ENCODE measurements at regions not wholly inside any gene's neighbourhood (a gene's known extent, or its start where the extent isn't known, plus 50 kb on each side); places are given as distances from the start of the nearest gene placed in this dataset.

DNA sequence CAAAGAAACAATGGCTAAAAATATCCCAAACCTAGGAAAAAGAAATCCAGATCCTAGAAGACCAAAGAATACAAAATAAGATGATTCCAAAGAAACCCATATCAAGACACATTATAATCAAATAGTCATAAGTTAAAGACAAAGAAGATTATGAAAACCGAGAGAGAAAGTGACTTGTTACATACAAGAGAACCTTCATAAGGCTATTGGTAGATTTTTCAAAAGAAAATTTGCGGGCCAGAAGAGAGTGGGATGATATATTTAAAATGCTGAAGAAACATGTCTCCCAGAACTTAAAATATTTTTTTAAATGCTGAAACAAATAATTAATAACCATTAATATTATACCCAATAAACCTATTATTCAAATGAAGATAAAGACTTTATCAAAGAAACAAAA is 687.3 kb downstream of the TLE4 start:
- DNase-seq, result no peak

DNA sequence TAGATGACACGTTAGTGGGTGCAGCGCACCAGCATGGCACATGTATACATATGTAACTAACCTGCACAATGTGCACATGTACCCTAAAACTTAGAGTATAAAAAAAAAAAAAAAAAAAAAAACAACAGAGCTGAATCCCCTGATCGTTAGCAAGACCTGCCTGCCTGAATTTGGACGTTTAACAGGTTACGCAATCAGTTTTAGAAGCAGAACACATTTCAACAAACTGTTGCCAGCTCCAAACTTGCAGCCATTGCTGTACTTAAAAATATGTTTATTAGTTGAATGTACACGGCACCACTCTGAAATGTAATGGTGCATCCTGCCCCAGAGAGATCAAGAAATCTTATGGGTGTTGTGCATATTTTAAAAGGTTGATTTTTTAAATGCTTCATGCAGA is 680.0 kb downstream of the TLE4 start:
- no peak for DNase-seq

DNA sequence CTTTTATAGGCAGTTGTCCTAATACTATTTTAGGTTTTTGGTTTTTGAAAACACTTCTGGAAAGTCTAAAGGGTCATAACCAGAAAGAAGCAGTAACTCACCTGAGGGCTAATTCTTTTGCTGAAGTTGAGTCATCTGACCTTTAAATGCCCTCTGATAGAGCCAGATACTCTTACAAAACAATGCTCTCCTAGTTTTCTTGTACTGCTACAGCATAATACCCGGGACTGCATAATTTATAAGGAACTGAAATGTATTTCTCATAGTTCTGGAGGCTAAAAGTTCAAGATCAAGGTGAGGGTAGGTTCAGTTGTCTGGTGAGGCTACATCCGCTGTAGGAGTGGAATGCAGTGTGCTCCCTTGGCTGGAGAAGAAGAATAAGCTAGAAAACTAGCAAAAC is 670.3 kb downstream of the TLE4 start:
- DNase-seq, result no peak

DNA sequence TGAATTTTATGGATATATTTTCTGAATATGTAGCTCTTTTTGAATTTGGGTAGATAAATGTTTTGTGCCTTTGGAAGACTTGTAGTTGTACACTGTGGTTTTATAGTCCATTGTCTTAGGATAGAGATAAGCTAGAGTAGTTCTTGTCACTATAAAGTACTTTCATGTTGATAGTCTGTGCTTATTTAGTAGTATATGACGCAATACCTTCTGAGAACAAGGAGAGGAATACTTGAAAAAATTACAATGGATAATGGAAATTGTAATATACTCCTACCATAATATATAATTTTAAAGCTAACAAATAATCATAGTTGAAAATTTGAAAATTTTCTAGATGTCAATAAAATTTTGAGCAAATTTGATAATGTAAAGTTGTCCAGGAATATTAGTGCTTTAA is 664.0 kb downstream of the TLE4 start:
- no peak for DNase-seq

DNA sequence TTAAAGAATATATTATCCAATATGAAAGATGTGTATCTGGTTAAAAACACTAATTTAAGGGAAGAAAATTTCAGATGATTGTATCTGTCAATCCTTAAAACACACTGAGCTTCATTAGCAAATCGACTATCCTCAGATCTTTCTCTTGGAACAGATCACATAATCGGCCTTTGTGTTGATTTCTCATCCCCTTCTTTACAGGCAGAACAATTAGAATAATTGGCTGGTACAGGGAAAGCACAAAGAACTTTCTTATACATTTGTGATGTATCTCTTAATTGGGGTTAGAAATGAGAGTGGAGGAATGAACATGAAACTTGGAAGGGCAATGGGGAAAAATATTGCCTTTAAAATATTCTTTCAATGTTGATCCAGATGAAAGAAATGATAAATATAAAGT is 662.1 kb downstream of the TLE4 start:
- DNase-seq, result no peak

DNA sequence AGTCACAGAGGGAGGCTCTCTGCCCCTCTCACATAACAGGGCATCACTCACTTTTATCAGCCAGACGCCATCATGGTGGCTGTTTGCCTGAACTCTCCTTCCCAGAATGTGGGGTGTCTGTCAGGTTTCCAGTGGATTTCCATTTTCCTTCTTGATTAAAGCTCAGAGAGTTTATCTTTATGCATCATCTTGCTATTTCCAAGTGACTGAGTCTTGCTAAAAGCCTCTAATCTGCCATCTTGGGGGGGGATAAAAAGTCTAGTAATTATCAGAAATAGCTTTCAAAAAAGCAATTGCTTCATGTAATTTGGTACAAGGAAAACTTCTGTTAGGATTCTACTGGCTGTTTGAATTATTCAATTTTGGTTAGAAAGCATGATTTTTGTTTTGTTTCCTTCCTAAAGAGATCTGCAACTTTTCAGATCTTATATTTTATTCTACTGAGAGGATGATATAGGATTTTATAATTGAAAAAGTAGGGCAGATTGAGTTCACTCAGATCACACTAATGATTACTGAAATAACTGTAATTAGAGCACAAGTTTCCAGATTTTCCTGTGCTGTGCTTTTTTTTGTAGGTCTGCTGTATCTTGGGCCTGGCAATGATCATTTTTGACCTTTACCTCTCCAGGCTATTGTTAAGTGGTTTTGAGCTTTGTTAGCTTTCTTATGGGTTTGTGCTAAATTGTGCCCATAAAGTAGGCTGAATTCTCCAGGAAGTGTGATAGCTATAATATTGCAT is 661.5 kb downstream of the TLE4 start:
- DNase-seq, result no peak

DNA sequence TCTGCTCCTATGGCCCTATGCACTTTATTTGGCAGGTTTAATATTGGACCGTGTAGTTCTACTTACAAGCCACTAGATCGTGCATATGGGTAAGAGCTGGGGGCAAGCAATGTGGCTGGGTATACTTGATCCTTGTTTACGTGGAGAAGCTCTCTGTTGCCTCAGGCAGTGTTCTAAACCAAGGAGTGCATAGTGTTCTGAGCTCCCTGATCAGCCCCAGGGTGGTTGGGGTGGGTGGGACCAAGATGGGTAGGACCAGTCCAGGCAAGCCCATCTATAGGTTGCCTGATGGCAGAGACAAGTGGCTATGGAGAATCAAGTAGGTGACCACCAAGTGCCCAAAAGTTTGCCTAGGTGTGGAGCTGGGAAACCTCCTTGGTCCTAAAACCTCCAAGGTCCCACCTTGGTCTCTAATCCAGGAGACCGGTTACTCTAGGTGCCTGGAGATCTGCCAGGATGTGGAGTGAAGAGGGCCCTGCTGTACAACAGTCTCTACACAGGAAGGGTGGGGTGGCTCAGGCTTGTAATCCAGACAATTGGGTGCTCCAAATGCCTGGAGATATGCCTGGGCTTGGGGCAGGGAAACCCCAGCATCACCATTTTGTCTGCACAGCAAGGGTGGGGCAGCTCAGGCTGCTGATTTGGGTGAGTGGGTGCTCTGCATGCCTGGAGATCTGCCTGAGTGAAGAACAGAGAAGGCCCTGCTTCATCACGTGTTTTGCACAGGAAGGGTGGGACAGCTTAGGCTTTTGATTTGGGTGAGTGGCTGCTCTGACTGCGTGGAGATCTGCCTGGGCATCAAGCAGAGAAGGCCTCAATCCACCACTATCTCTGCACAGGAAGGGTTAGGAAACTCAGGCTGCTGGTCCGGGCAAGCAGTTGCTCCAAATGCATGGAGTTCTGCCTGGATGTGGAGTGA is 659.8 kb downstream of the TLE4 start:
- no peak for DNase-seq

DNA sequence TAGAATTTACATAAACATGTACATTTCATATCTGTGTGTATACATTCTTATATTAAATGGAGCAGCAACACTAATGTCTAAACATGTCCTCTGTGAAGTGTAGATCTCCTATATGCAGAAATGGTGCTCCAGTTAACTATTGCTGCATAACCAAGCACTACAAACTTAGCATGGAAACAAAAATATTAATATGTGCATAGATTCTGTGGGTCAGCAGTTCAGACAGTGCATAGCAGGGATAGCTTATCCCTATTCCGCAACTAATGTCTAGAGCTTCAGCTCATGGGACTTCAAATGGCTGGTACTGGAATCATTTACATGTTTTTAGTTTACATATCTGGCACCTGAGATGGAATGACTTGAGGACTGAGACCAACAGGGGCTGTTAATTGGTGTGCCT is 652.1 kb downstream of the TLE4 start:
- DNase-seq, result no peak

DNA sequence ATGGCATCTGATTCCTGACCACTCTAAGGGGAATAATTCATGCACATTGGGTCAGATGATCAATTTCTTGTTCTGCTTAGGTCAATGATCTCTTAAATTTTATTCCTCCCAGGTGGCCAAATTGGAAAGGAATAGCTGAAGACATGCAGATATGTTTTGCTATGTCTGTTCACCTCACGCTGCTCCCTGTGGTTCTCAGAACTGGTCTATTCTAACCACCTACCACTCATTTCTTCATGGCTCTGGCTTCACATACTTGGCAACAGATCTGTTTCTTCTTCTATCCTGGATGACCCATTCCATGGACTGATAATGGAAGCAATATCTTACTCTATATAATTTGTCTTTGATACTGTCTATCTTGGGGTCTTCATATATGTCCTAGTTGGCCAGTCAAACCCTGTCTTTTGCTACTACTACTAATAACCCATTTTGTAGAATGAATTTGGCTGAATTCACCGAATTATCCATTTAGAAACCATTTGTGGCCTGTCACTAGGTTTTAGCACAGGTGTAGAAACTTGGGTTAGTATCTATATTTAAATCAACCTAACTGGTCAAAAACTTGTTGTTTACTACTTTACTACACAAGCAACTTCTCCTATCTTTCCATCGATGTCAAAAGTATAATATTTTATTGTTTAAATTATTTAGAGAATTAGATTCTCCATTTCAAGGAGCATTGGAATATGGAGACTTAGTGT is 650.9 kb downstream of the TLE4 start:
- DNase-seq, result no peak

DNA sequence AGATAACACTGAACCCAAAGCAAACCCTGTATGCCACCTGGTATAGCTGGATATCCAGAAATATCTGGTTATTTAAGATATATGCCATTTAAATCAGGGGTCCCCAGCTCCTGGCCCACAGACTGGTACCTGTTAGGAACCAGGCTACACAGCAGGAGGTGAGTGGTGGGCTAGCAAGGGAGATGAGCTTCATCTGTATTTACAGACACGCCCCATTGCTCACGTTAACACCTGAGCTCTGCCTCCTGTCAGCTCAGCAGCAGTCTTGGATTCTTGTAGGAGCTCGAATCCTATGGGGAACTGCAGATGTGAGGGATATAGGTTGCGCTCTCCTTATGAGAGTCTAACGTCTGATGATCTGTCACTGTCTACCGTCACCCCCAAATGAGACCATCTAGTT is 646.6 kb downstream of the TLE4 start:
- DNase-seq, result no peak

DNA sequence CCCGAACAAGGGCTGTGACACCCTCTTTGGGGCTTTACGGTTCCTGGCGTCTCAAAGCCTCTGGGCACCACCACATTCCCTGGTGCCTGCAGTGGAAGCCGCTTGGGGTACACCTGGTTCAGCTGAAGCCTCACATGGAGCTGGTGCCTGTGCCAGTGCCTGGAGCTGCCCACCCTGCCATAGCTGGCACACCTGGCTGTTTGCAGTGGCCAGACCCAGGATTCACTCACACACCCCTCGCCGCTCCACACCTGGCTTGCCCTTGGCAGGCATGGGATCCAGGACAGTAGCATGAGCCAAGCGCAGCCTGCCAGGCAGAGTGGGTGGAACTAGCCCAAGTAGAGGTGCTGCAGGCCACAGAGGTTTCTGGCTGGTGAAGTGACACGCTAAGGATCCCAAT is 641.8 kb downstream of the TLE4 start:
- DNase-seq, result no peak

DNA sequence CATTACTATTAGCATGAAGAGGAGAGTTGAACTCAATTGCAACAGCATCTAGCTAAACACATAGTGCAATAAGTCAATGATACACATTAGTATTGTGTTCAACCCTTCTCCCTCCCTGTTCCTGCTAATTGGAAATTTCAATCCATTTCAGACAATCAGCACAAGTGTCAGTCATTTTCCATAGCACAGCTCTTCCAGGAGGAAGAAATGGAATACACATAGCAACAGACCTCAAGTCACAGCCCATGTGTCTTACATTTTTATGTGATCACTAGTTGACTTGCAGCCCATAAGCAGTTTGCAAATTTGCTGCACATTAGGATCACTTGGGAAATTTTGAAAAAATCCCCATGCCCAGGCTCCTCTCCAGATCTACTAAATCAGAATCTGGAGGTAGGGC is 636.9 kb downstream of the TLE4 start:
- DNase-seq, result no peak

DNA sequence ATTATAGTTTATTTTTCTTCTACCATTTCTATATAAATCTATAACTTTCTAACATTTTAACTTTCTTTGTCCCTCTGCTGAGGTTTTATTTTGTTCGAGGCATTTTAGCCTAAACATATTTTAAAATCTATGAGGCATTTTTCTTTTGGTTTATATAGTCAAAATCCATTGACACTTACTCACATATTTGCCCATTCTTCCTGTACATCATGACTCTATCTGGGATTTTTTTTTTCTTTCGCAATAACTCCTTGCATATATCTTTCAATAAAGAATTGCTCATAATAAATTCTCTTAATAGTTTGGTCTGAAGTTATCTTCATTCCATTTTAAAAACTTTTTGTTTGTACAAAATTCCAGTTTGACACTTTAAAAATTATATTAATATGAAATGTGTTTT is 632.3 kb downstream of the TLE4 start:
- no peak for DNase-seq

DNA sequence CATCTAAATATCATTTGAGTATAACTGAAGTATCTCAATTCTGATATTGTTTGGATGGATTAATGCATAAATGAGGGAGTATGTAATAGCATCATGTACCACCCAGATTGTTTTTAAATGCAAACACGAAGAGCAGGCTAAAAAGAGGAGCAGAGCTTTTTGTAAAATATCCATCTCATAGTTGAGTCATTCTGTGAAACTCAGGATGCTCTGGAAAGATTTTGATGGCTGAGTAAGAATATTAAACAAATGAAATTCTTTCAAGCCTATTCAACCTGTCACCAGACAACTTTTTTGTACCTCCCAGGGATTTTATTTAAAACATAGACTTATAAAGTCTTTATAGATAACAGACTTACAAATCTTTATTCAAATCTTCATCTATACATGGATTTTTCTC is 625.9 kb downstream of the TLE4 start:
- no peak for DNase-seq

DNA sequence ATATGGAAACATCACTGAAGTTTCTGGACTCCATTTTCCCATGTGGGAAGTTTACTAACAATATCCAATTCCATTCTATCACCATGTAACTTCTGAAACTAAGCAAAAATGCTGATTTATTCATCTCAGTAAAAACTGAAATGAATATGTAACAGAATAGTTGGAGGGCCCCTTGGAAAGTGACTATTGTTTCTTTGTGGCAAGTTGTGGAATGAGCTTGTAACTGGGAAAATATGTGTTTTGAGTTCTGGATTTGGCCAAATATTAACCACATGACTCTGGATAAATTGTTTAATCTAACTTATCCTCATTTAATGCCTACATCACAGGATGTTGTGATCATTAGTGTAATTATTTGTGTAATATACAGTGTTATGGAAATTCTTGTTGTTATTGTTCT is 619.3 kb downstream of the TLE4 start:
- DNase-seq, result no peak

DNA sequence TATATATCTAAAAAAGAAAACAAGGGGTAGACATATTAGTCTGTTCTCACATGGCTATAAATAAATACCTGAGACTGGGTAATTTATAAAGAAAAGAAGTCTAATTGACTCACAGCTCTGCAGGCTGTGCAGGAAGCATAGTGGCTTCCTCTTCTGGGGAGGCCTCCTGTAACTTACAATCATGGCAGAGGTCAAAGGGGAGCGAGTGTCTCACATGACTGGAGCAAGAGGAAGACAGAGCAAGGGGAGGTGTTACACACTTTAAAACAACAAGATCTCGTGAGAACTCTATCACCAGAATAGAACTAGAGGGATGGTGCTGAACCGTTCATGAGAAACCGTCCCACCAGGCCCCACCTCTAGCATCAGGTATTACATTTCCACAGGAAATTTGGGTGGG is 616.8 kb downstream of the TLE4 start:
- no peak for DNase-seq

DNA sequence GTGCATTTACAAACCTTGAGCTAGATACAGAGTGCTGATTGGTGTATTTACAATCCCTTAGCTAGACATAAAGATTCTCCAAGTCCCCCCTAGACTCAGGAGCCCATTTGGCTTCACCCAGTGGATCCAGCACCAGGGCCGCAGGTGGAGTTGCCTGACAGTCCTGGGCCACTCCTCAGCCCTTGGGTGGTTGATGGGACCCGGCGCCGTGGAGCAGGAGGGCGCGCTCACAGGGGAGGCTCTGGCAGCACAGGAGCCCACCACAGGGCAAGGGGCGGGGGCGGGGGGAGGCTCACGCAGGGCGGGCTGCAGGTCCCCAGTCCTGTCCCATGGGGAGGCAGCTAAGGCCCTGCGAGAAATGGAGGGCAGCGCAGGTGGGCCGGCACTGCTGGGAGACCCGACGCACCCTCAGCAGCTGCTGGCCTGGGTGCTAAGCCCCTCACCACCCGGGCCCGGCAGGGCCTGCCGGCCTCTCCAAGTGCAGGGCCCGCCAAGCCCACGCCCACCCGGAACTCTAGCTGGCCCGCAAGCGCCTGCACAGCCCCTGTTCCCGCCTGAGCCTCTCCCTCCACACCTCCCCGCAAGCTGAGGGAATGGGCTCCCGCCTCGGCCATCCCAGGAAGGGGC is 613.5 kb downstream of the TLE4 start:
- no peak for DNase-seq

DNA sequence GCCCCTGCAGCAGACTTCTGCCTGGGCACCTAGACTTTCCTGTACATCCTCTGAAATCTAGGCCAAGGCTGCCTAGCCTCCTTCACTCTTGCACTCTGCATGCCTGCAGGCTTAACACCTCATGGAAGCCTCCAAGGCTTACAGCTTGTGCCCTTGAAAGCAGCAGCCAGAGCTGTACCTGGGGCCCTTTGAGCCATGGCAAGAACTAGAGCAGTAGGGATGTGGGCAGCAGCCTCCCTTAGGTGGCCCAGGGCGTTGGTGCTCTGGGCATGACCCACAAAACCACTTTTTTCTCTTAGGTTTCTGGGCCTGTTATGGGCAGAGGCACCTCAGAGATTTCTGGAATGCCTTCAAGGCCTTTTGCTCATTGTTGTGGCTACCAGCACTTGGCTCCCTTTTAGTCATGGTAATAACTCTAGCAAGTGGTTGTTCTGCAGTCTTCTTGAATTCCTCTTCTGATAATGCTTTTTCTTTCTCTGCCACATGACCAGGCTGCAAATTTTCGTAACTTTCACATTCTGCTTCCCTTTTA is 606.2 kb downstream of the TLE4 start:
- no peak for DNase-seq

DNA sequence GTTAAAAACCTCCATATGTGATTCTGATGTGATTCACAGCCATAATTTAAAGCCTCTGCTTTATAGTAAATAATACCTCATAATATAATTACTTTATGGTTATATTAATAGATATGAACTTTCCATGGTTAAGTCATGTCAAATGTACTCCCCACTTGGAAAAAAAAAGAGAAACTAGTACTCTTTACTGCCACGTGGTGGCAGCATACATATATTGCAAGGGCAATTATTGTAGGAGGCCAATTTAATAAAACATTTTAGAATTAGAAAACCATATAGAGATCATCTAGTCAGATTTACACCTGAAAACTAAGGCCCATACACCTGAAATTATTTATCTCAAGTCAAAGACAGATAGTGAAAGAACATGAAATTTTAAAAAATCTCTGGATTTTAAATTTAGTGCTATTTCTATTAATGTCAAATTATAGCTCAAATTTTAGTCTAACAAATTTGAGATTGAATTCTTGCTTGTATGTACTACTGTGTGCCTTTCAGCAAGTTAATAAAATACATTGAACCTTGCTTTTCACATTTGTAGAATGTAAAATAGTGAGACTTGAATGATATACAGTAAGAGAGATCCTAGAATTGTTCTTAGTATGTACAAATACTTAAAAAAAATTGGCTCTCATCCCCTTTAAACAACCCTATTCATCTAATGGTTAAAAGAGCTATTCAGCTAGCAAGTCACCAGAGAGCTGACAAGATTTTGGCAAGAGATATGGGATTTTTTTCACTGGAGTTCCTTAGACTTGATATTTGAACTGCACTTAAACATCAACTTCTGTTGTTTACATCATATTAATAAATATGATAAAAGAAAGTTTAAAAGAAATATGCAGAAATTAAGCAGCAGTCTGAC is 603.8 kb downstream of the TLE4 start:
- DNase-seq, result peak; percentile 18

DNA sequence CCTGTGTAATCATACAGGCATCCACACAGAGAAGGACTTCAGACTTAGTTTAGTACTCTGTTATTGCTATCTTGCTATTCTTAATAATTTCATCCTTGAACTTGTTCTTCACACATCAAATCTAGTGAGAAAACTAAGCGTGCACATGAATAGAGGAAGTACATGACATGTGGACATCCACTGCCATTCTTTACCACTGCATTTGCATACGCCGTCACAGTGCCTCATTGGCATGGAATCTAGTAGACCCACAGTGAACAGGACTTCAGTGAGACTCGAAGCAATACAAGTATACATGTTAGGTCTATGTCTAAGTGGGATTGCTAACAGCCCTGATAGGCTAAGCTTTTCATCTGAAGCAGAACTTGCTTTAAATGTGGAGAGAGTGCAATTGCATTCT is 592.1 kb downstream of the TLE4 start:
- no peak for DNase-seq

DNA sequence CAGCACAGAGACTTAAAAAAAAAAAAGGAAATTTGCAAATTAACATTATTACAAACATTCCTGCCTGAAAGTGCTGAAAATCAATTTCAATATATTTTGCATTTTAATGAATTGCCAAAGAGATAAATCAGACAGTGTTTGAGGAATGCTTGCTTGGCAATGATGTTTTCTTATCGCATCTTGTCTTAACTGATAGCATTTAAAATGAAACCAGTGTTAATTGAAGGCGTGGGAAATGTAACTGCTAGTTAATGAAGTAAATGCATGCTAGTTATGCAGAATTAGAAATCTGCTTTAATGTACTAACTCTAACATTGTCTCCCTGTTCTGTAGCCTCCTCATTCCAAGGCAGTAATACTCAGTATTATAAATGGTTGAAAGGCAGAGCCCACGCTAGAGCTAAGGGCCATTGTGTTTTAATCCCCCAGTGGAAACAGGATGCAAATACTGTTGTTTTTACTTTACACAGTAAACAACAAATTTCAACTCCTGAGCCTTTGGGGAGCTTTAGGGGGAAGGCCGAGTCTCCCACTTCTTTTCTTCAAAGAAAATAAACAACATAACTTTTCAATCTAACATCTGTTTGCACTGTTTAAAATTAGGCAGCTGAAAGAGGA is 586.9 kb downstream of the TLE4 start:
- DNase-seq, result no peak

DNA sequence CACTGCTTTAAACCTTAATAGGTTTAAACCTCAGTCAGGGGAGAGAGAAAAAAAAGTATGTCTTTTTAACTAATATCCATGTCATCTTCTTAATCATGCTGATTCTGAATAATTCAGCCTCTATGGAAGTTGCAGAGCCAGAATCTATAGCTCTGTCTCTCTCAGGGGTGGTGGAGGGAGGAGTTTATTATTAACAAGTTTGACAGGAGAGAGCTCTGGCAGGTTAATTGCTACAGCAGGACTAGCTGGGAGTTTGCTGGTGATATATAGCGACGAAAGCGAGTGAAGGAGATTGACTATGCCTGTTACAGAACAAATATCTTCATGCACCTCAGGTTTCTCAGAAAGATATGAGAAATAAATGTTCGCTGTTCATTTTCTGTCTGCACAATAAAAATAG is 586.4 kb downstream of the TLE4 start:
- no peak for DNase-seq
